ENCODE measurements at regions not wholly inside any gene's neighbourhood (a gene's known extent, or its start where the extent isn't known, plus 50 kb on each side); places are given as distances from the start of the nearest gene placed in this dataset.
"Not testable (repeated sequence)": the region's sequence is repeated elsewhere in the genome, so short reads cannot be mapped to it uniquely, and the experiment has no call there.

GRCh38 chr6:57983603-57984002 is 666.2 kb downstream of the PRIM2 start:
- not testable (repeated sequence) for TF ChIP-seq CTCF (IDR thresholded peaks at IDR 0.05); CHD2 (IDR thresholded peaks at IDR 0.05; ENCODE audit: low read length, partially characterized antibody); SMC3 (IDR thresholded peaks at IDR 0.05; ENCODE audit: low read depth, low read length); REST (IDR thresholded peaks at IDR 0.05; ENCODE audit: low read depth, low read length); YY1 (IDR thresholded peaks at IDR 0.05; ENCODE audit: low read depth); GABPA (IDR thresholded peaks at IDR 0.05; ENCODE audit: low read depth)

All from SK-N-SH (cell line).